BJ (cell line): ENCODE measurements at regions not wholly inside any gene's neighbourhood (a gene's known extent, or its start where the extent isn't known, plus 50 kb on each side); places are given as distances from the start of the nearest gene placed in this dataset.
"Not testable (repeated sequence)": the region's sequence is repeated elsewhere in the genome, so short reads cannot be mapped to it uniquely, and the experiment has no call there.

ENCODE experiments used
- CTCF ChIA-PET: fragments of 350-600 bp; formaldehyde crosslinking; extraction: SDS; loops from one replicate; lab custom pipeline; 2021; ENCODE audit warnings: antibody characterized with exemption, inconsistent platforms; lab: Yijun Ruan, JAX
- POLR2A ChIA-PET: fragments of 300-600 bp; sonication (Branson Sonifier 250); formaldehyde crosslinking; extraction: SDS; loops from one replicate; lab custom pipeline; 2021; ENCODE audit warnings: antibody characterized with exemption; lab: Charles Lee
- DNase-seq: peaks from one replicate; pipeline ENCODE4 v3.0.0-alpha.2; 2011; ENCODE audit warnings: low read depth
- H3K27me3 ChIP-seq: 2 replicates; pipeline ENCODE4 v1.6.0; 2011; ENCODE audit warnings: low read length; ENCODE audit not compliant: control insufficient read depth, insufficient read depth
- H3K36me3 ChIP-seq: 2 replicates; pipeline ENCODE4 v1.5.1; 2011; ENCODE audit warnings: low read length; ENCODE audit not compliant: control insufficient read depth, insufficient read depth
- H3K4me3 ChIP-seq: 2 replicates; pipeline ENCODE4 v1.5.1; 2011; ENCODE audit warnings: low read depth, mild to moderate bottlenecking, control low read depth, low read length
- TF ChIP-seq, protein P1 (sequence below): IDR thresholded peaks from 2 replicates; pipeline ENCODE4 v1.5.1; 2011; ENCODE audit warnings: low read depth, mild to moderate bottlenecking, control low read depth, inconsistent platforms, low read length, moderate library complexity; ENCODE audit not compliant: insufficient read depth

DNA sequence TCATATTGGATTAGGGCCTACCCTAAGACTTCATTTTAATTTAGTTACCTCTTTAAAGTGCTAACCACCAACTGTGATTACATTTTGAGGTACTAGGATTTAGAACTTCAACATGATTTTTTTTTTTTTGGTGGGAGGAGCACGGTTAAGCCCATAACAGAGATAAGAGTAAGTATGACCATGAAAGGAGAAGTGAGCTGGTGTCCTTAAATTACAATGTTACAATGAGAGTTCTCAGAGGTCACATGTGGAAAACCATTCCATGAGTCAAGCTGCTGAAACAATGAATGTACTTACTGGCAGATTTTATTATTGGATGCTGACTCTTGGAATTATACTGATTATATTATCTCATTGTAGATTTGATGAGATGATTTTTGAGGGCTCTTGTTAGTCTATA, 779.3 kb upstream of the CITED2 start:
- H3K4me3 ChIP-seq = no peak overlapping the region
- POLR2A ChIA-PET = no interaction called here
- DNase-seq = no peak
- TF ChIP-seq, protein P1, sequence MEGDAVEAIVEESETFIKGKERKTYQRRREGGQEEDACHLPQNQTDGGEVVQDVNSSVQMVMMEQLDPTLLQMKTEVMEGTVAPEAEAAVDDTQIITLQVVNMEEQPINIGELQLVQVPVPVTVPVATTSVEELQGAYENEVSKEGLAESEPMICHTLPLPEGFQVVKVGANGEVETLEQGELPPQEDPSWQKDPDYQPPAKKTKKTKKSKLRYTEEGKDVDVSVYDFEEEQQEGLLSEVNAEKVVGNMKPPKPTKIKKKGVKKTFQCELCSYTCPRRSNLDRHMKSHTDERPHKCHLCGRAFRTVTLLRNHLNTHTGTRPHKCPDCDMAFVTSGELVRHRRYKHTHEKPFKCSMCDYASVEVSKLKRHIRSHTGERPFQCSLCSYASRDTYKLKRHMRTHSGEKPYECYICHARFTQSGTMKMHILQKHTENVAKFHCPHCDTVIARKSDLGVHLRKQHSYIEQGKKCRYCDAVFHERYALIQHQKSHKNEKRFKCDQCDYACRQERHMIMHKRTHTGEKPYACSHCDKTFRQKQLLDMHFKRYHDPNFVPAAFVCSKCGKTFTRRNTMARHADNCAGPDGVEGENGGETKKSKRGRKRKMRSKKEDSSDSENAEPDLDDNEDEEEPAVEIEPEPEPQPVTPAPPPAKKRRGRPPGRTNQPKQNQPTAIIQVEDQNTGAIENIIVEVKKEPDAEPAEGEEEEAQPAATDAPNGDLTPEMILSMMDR = no peak
- H3K36me3 ChIP-seq = no peaks in the 10 kb centered on the region
- CTCF ChIA-PET = no interaction called here
- no peaks in the 10 kb centered on the region for H3K27me3 ChIP-seq

DNA sequence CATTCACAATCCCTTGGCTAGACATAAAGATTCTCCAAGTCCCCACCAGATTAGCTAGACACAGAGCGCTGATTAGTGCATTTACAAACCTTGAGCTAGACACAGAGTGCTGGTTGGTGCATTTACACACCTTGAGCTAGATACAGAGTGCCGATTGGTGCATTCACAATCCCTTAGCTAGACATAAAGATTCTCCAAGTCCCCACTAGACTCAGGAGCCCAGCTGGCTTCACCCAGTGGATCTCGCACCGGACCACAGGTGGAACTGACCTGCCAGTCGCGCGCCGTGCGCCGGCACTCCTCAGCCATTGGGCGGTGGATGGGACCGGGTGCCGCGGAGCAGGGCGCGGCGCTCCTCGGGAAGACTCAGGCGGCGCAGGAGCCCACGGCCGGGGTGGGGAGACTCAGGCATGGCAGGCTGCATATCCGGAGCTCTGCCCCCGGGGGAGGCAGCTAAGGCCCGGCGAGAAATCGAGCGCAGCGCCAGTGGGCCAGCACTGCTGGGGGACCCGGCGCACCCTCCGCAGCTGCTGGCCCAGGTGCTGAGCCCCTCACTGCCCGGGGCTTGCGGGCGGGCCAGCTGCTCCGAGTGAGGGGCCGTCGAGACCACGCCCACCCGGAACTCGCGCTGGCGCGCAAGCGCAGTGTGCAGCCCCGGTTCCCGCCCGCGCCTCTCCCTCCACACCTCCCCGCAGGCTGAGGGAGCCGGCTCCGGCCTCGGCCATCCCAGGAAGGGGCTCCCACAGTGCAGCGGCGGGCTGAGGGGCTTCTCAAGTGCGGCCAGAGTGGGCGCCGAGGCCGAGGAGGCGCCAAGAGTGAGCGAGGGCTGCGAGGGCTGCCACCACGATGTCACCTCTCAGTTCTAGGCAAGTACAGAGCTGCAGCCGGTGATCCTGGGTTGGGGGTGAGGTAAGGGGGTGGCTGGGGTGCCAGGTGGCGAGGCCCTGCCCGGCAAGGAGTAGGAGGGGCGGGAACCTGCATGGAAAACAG, 773.7 kb upstream of the CITED2 start:
- DNase-seq, CTCF ChIA-PET, H3K36me3 ChIP-seq, H3K4me3 ChIP-seq, H3K27me3 ChIP-seq: not testable (repeated sequence)
- POLR2A ChIA-PET = interaction anchor here (0.5 kb wide), 1 partner anchor 232 kb away, joined by 4 read pairs; no protein-coding TSS in a partner anchor

DNA sequence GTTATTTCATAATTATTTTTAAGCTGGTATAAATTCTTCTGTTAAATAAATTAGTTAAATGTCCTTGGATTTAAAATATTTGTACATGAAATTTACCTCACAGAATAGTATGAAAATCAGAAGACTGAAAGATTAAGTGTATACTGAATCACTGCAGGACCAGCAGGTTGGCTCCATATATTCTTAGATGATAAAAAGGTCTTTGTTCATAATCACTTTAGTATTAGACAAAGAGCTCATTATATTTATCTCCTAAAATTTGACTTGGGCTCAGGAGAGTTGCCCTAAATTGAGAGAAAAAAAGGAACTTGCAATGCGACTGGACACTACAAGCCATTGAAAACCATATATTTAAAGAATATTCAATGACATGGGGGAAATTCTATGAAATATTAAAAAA, 766.4 kb upstream of the CITED2 start:
- no peak for DNase-seq
- POLR2A ChIA-PET = no interaction called here
- Histone ChIP-seq H3K36me3 (no peaks in the 10 kb centered on the region), H3K4me3 (no peak overlapping the region), H3K27me3 (no peaks in the 10 kb centered on the region)
- TF ChIP-seq, protein P1 = no peak
- CTCF ChIA-PET = no interaction called here

DNA sequence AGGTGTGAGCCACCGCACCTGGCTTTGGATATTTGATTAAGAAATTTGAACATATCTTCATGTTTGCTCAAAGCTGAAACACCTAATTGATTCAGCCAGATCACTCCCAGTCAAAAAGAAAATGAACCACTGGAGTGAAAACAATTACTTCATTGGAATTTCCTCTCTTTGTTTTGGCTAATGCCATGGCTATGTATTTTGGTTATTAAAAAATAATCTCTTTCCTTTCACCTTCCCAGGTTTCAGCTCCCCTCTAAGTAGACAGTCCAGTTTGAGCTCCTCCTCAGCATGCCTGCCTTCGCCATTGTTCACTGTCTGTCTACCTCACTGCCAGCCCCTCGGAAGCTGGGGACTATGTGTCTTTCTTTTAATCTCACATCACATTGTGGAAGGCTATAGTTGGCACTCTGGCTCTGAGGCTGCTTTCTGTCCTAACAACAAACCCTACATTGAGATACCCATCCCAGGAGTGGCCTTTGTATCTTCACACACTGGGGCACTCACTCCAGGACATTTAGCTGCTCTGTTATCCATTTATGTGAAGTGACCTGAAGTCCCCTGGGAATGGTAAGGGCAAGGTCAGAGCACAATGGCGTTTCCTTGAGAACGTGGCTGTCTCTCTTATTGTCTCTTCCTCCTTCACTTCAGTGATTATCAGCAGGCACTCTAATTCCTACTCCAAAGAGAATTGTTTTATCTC, 764.0 kb upstream of the CITED2 start:
- ChIA-PET POLR2A (no interaction called here), CTCF (interaction anchor here (1.3 kb wide), 1 partner anchor 10 kb away, joined by 3 read pairs; no protein-coding TSS in a partner anchor)
- Histone ChIP-seq H3K36me3 (no peaks in the 10 kb centered on the region), H3K27me3 (no peaks in the 10 kb centered on the region), H3K4me3 (no peak overlapping the region)
- TF ChIP-seq, protein P1 = no peak
- no peak for DNase-seq

DNA sequence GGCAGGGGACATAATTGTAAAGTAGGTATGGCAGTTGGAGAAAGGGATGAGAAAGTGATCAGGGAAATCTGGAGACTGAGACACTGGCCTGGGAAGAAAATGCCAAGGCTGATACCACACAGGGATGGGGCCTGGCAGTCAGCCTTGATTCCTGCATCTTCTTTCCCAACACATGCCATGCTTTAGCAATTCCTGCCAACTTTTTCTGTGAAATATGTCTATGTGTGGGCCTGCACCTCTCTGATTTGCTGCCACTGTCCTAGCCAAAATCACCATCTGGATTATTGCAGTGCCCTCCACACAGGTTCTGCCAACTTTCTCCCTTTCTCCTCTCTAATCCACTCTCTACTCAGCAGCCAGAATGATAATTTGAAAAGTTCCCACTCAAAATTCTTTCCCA, 759.8 kb upstream of the CITED2 start:
- POLR2A ChIA-PET = no interaction called here
- no peak for DNase-seq

More for the DNA sequence above, 759.8 kb upstream of the CITED2 start:
- Histone ChIP-seq H3K4me3 (no peak overlapping the region), H3K36me3 (no peaks in the 10 kb centered on the region), H3K27me3 (no peaks in the 10 kb centered on the region)
- CTCF ChIA-PET = no interaction called here
- TF ChIP-seq, protein P1 = no peak
